Stimulated activated naive CD8-positive, alpha-beta T cell treated with anti-CD3 and anti-CD28 coated beads, Interleukin-15, Interleukin-2, amounts not matched to agents 100 ng/mL and 50 ng/mL, for 24 hours (primary cell): ENCODE measurements at regions not wholly inside any gene's neighbourhood (a gene's known extent, or its start where the extent isn't known, plus 50 kb on each side); places are given as distances from the start of the nearest gene placed in this dataset.

ENCODE experiments used
- H3K27ac Mint-ChIP-seq: one replicate; pipeline ENCODE4 v1.8.0; 2021; ENCODE audit warnings: mild to moderate bottlenecking, mixed read lengths
- H3K27me3 Mint-ChIP-seq: one replicate; pipeline ENCODE4 v1.8.0; 2021; ENCODE audit warnings: mixed read lengths
- H3K36me3 Mint-ChIP-seq: one replicate; pipeline ENCODE4 v1.8.0; 2021; ENCODE audit warnings: low read depth, mixed read lengths
- H3K4me1 Mint-ChIP-seq: one replicate; pipeline ENCODE4 v1.8.0; 2021; ENCODE audit warnings: low read depth, mixed read lengths
- H3K4me3 Mint-ChIP-seq: one replicate; pipeline ENCODE4 v1.8.0; 2021; ENCODE audit warnings: mild to moderate bottlenecking, mixed read lengths
- H3K9me3 Mint-ChIP-seq: one replicate; pipeline ENCODE4 v1.8.0; 2021; ENCODE audit warnings: mixed read lengths

GRCh38 chr2:2400286-2401038 is 69.4 kb upstream of the MYT1L start:
- Mint-ChIP-seq H3K9me3 (peaks cover 10% of the 10 kb centered on the region), H3K4me1 (no peaks in the 10 kb centered on the region), H3K36me3 (no peaks in the 10 kb centered on the region), H3K27me3 (no peaks in the 10 kb centered on the region), H3K4me3 (no peak overlapping the region), H3K27ac (no peak overlapping the region)

GRCh38 chr2:2399396-2399795 is 68.3 kb upstream of the MYT1L start:
- H3K27ac Mint-ChIP-seq = no peak overlapping the region
- H3K27me3 Mint-ChIP-seq = no peaks in the 10 kb centered on the region
- H3K4me3 Mint-ChIP-seq = no peak overlapping the region
- H3K9me3 Mint-ChIP-seq = peaks cover 7% of the 10 kb centered on the region
- no peaks in the 10 kb centered on the region for H3K4me1 Mint-ChIP-seq
- H3K36me3 Mint-ChIP-seq = no peaks in the 10 kb centered on the region

- no peak overlapping the region for H3K27ac Mint-ChIP-seq
- no peaks in the 10 kb centered on the region for H3K36me3 Mint-ChIP-seq
- H3K9me3 Mint-ChIP-seq = peaks cover 8% of the 10 kb centered on the region
- H3K4me3 Mint-ChIP-seq = no peak overlapping the region
- no peaks in the 10 kb centered on the region for H3K4me1 Mint-ChIP-seq
- no peaks in the 10 kb centered on the region for H3K27me3 Mint-ChIP-seq
Measured at GRCh38 chr2:2392332-2392731, 61.3 kb upstream of the MYT1L start.

- no peaks in the 10 kb centered on the region for H3K4me1 Mint-ChIP-seq
- H3K27me3 Mint-ChIP-seq = no peaks in the 10 kb centered on the region
- peaks cover 8% of the 10 kb centered on the region for H3K9me3 Mint-ChIP-seq
- H3K27ac Mint-ChIP-seq = no peak overlapping the region
- H3K36me3 Mint-ChIP-seq = no peaks in the 10 kb centered on the region
- H3K4me3 Mint-ChIP-seq = no peak overlapping the region
Measured at GRCh38 chr2:2389215-2389614, 58.1 kb upstream of the MYT1L start.
